Osteocyte (in vitro differentiated cells): ENCODE measurements at regions not wholly inside any gene's neighbourhood (a gene's known extent, or its start where the extent isn't known, plus 50 kb on each side); places are given as distances from the start of the nearest gene placed in this dataset.
A peak's percentile ranks its signal among the peaks of the same experiment; 100 is the strongest.

Experiments
- DNase-seq: peaks from one replicate; pipeline ENCODE4 v3.0.0; 2021; ENCODE audit warnings: mixed read lengths; ENCODE audit not compliant: unreplicated experiment; ENCODE audit errors: extremely low spot score
- H3K27ac Mint-ChIP-seq: one replicate; pipeline ENCODE4 v1.8.0; 2021; ENCODE audit warnings: mild to moderate bottlenecking, mixed read lengths; ENCODE audit not compliant: unreplicated experiment
- H3K27me3 Mint-ChIP-seq: one replicate; pipeline ENCODE4 v1.8.0; 2021; ENCODE audit warnings: mixed read lengths; ENCODE audit not compliant: unreplicated experiment
- H3K36me3 Mint-ChIP-seq: one replicate; pipeline ENCODE4 v1.8.0; 2021; ENCODE audit warnings: mixed read lengths; ENCODE audit not compliant: unreplicated experiment
- H3K4me1 Mint-ChIP-seq: one replicate; pipeline ENCODE4 v1.8.0; 2021; ENCODE audit warnings: mixed read lengths; ENCODE audit not compliant: unreplicated experiment
- H3K4me3 Mint-ChIP-seq: one replicate; pipeline ENCODE4 v1.8.0; 2021; ENCODE audit warnings: mild to moderate bottlenecking, moderate library complexity, mixed read lengths; ENCODE audit not compliant: unreplicated experiment
- H3K9me3 Mint-ChIP-seq: one replicate; pipeline ENCODE4 v1.8.0; 2021; ENCODE audit warnings: mixed read lengths; ENCODE audit not compliant: unreplicated experiment
- CTCF ChIP-seq: fragments of 200-600 bp; sonication (generic); IDR thresholded peaks from 2 replicates; pipeline ENCODE4 v1.5.0; 2021; ENCODE audit warnings: antibody characterized with exemption, mild to moderate bottlenecking, moderate library complexity

- peaks cover 3% of the 10 kb centered on the region for H3K36me3 Mint-ChIP-seq
- H3K4me1 Mint-ChIP-seq: peaks cover 29% of the 10 kb centered on the region
- DNase-seq: no peak
- no peaks in the 10 kb centered on the region for H3K9me3 Mint-ChIP-seq
- TF ChIP-seq CTCF: no peak
- H3K27me3 Mint-ChIP-seq: no peaks in the 10 kb centered on the region
- no peak overlapping the region for H3K27ac Mint-ChIP-seq
- no peak overlapping the region for H3K4me3 Mint-ChIP-seq
These were observed 337.8 kb downstream of the PDGFC start for GRCh38 chr4:156633847-156634246.

- no peaks in the 10 kb centered on the region for H3K4me1 Mint-ChIP-seq
- H3K27ac Mint-ChIP-seq: no peak overlapping the region
These were observed 342.7 kb downstream of the PDGFC start for GRCh38 chr4:156628858-156629257.

GRCh38 chr4:156623376-156623775 is 348.2 kb downstream of the PDGFC start:
- Mint-ChIP-seq H3K9me3 (peaks cover 3% of the 10 kb centered on the region), H3K27me3 (no peaks in the 10 kb centered on the region), H3K27ac (no peak overlapping the region), H3K4me3 (no peak overlapping the region), H3K4me1 (peaks cover 23% of the 10 kb centered on the region), H3K36me3 (no peaks in the 10 kb centered on the region)
- no peak for DNase-seq
- no peak for TF ChIP-seq CTCF

More at GRCh38 chr4:156628858-156629257, 342.7 kb downstream of the PDGFC start:
- Mint-ChIP-seq H3K36me3 (no peaks in the 10 kb centered on the region), H3K9me3 (no peaks in the 10 kb centered on the region), H3K27me3 (no peaks in the 10 kb centered on the region), H3K4me3 (no peak overlapping the region)
- DNase-seq: no peak
- no peak for TF ChIP-seq CTCF

GRCh38 chr4:156620786-156621185 is 350.8 kb downstream of the PDGFC start:
- DNase-seq: no peak
- peaks cover 3% of the 10 kb centered on the region for H3K9me3 Mint-ChIP-seq

More at GRCh38 chr4:156620786-156621185, 350.8 kb downstream of the PDGFC start:
- Mint-ChIP-seq H3K4me1 (peaks cover 25% of the 10 kb centered on the region), H3K4me3 (no peak overlapping the region), H3K36me3 (no peaks in the 10 kb centered on the region), H3K27me3 (no peaks in the 10 kb centered on the region), H3K27ac (peak overlapping the region; percentile 67)
- TF ChIP-seq CTCF: no peak
